GM23248 (cell line): ENCODE measurements at regions not wholly inside any gene's neighbourhood (a gene's known extent, or its start where the extent isn't known, plus 50 kb on each side); places are given as distances from the start of the nearest gene placed in this dataset.

Experiments
- EZH2 ChIP-seq: fragments of 200-600 bp; sonication (generic); IDR thresholded peaks from 2 replicates; pipeline ENCODE4 v1.6.1; 2018; ENCODE audit warnings: antibody characterized with exemption, mild to moderate bottlenecking; ENCODE audit not compliant: insufficient read depth, poor library complexity, severe bottlenecking
- EZH2phosphoT487 ChIP-seq: fragments of 200-600 bp; sonication (generic); IDR thresholded peaks from 2 replicates; pipeline ENCODE4 v1.6.1; 2018; ENCODE audit warnings: antibody characterized with exemption, moderate library complexity, mild to moderate bottlenecking, low read depth; ENCODE audit not compliant: insufficient read depth

GRCh38 chr3:75332794-75333193, 331.3 kb upstream of the FRG2C start:
- TF ChIP-seq EZH2phosphoT487 (no peak), EZH2 (no peak)
